Stomach (tissue), 8 donors: ENCODE measurements at regions not wholly inside any gene's neighbourhood (a gene's known extent, or its start where the extent isn't known, plus 50 kb on each side); places are given as distances from the start of the nearest gene placed in this dataset.

Experiments used
- DNase-seq, 2 donors: peaks; one replicate each; pipeline versions ENCODE4 v3.0.0 to v3.0.0-alpha.2; 2013 to 2019
- H3K27ac ChIP-seq, 5 donors: fragments of 200-600 bp in 4 of 5; sonication (generic) in 4 of 5; one replicate each; pipeline ENCODE4 v1.5.1; 2013 to 2019; ENCODE audit warnings: mild to moderate bottlenecking in 1 of 5, moderate library complexity in 1 of 5
- H3K27me3 ChIP-seq, 3 donors: fragments of 200-600 bp; sonication (generic); one replicate each; pipeline ENCODE4 v1.5.1; 2017 to 2019; ENCODE audit warnings: mixed run types in 1 of 3
- H3K36me3 ChIP-seq, 4 donors: fragments of 200-600 bp; sonication (generic); 1 replicate in 3 of 4; 2 replicates in 1 of 4; pipeline ENCODE4 v1.5.1; 2016 to 2019
- H3K4me1 ChIP-seq, 4 donors: fragments of 200-600 bp; sonication (generic); one replicate each; pipeline ENCODE4 v1.5.1; 2016 to 2019
- H3K4me3 ChIP-seq, 4 donors: fragments of 200-600 bp; sonication (generic) in 3 of 4; one replicate each; pipeline ENCODE4 v1.5.1; 2016 to 2019; ENCODE audit warnings: mild to moderate bottlenecking in 1 of 4
- H3K9me3 ChIP-seq, 4 donors: fragments of 200-600 bp; sonication (generic); one replicate each; pipeline ENCODE4 v1.5.1; 2016 to 2019
- CTCF ChIP-seq, 7 experiments: fragments of 450-650 bp in 4 of 7; fragments of 200-600 bp in 3 of 7; sonication (generic) in 3 of 7; IDR thresholded peaks; one replicate each; pipeline ENCODE4 v1.5.1; 2016 to 2019; ENCODE audit warnings: antibody characterized with exemption in 7 of 7, control low read depth in 2 of 7, mild to moderate bottlenecking in 1 of 7
- EP300 ChIP-seq: sonication (generic); formaldehyde crosslinking; IDR thresholded peaks from one replicate; pipeline ENCODE4 v1.6.1; 2017; ENCODE audit warnings: antibody characterized with exemption
- POLR2A ChIP-seq, 4 donors: fragments of 450-650 bp; IDR thresholded peaks; one replicate each; pipeline ENCODE4 v1.6.1; 2016; ENCODE audit warnings: antibody characterized with exemption in 4 of 4, control low read depth in 2 of 4, mild to moderate bottlenecking in 1 of 4, moderate library complexity in 1 of 4
- POLR2AphosphoS5 ChIP-seq, 3 donors: sonication (generic); formaldehyde crosslinking; IDR thresholded peaks; one replicate each; pipeline ENCODE4 v1.6.1; 2016; ENCODE audit warnings: antibody characterized with exemption in 3 of 3
- WGBS, 5 donors: extraction: QIAGEN DNeasy Blood & Tissue Kit in 3 of 5; methylation state at CpG; one replicate each; pipeline versions ENCODE4 v1.1.5 to v1.1.7; 2013 to 2018; 5-methylcytosine and 5-hydroxymethylcytosine counted together
- intact Hi-C: fragments of 100-400 bp; cut with DNase I; formaldehyde crosslinking; loops from one replicate; pipeline ENCODE4 v1.15.1; 2023; ENCODE audit warnings: low total_unique reads
- donor health status: healthy with polysubstance abuse.
- donor health status: Bipolar disorder and iron deficiency.
- donor health status: healthy.

DNA sequence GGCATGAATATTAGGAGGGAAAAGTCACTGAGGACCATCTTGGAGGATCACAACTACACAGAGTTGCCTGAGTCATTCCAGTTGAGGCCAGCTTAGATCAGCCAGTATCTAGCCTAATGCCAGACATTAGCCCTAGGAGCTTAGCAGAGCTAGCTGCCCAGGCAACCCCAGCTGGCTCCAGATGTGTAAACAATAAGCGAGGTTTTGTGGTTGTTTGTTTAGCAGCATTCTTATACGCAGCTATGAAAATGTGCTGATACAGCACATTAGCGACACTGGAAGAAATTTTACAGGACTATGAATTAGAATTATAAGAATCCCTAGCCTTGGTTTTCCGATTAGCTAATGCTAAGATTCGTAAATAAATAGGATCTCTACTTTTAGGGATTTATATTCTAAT, 59.3 kb downstream of the BTBD3 start:
- no peak for TF ChIP-seq CTCF (IDR thresholded peaks at IDR 0.05)
- no peak for TF ChIP-seq POLR2AphosphoS5 (IDR thresholded peaks at IDR 0.05)
- no peak for TF ChIP-seq EP300
- no peak for TF ChIP-seq POLR2A (IDR thresholded peaks at IDR 0.05)

GRCh38 chr20:11978496-11978895, 60.8 kb downstream of the BTBD3 start:
- intact Hi-C loops: no loop called here
- no peaks in the 10 kb centered on the region for H3K36me3 ChIP-seq
- no peak overlapping the region for H3K4me3 ChIP-seq
- H3K27me3 ChIP-seq: no peaks in the 10 kb centered on the region
- H3K27ac ChIP-seq: no peak overlapping the region
- H3K9me3 ChIP-seq: peaks cover 0 to 3% (median 0%) of the 10 kb centered on the region in 4 donors
- DNase-seq: no peak
- peaks cover 0 to 8% (median 7%) of the 10 kb centered on the region in 4 donors for H3K4me1 ChIP-seq
- 64 to 84% (median 77%) methylated on average over 1 of the region's 1 CpG for WGBS, 5 donors
- no peak for TF ChIP-seq POLR2A (IDR thresholded peaks at IDR 0.05)
- no peak for TF ChIP-seq CTCF (IDR thresholded peaks at IDR 0.05)
- TF ChIP-seq POLR2AphosphoS5 (IDR thresholded peaks at IDR 0.05): no peak
- no peak for TF ChIP-seq EP300

More for the DNA sequence above, 59.3 kb downstream of the BTBD3 start:
- no peaks in the 10 kb centered on the region for H3K27me3 ChIP-seq
- intact Hi-C loops: no loop called here
- no peak overlapping the region for H3K27ac ChIP-seq
- 58 to 70% (median 65%) methylated on average over 5 of the region's 5 CpGs for WGBS, 5 donors
- no peaks in the 10 kb centered on the region for H3K36me3 ChIP-seq
- H3K9me3 ChIP-seq: peaks cover 0 to 3% (median 0%) of the 10 kb centered on the region in 4 donors
- peaks cover 0 to 3% (median 2%) of the 10 kb centered on the region in 4 donors for H3K4me1 ChIP-seq
- DNase-seq: no peak
- H3K4me3 ChIP-seq: no peak overlapping the region

DNA sequence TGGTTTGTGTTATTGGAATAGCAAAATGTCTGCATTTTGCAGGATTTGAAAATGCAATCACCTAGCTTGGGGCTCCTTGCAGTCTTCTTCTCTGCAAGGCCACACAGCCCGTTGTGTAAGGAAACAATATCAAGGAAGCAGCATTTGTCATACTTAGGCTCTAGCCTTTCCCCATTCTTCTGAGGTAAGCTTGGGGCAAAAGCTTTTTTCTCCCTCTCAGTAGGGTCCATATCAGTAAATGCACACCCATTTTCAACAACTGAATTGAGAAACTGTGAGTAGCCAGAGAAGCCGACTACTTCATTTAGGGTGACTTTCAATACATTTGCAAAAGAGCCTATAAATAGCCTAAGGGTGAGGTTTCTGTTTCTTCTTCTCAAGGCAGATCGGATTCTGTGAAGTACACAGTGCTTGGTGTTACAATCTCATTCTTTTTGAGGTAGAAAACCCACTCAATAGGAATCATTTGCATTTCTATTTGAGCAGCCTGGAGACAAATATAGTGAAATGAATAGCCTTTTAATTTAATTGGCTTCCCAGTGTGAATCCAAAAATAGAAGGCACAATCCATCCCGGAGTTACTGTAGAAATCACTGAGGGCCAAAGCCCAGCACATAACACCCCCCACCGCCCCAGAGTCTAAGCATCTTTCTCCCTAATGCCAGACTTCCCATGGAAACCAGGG, 61.8 kb downstream of the BTBD3 start:
- no peak overlapping the region for H3K27ac ChIP-seq
- TF ChIP-seq POLR2AphosphoS5 (IDR thresholded peaks at IDR 0.05): no peak
- no peak for TF ChIP-seq POLR2A (IDR thresholded peaks at IDR 0.05)
- TF ChIP-seq CTCF (IDR thresholded peaks at IDR 0.05): no peak
- no peak for TF ChIP-seq EP300
- H3K4me3 ChIP-seq: no peak overlapping the region
- peaks cover 0 to 3% (median 0%) of the 10 kb centered on the region in 4 donors for H3K9me3 ChIP-seq
- no peaks in the 10 kb centered on the region for H3K27me3 ChIP-seq
- H3K4me1 ChIP-seq: peaks cover 0 to 8% (median 7%) of the 10 kb centered on the region in 4 donors
- no peak for DNase-seq
- intact Hi-C loops: no loop called here
- 45 to 63% (median 47%) methylated on average over 5 of the region's 5 CpGs for WGBS, 5 donors
- no peaks in the 10 kb centered on the region for H3K36me3 ChIP-seq

GRCh38 chr20:11980263-11980662, 62.6 kb downstream of the BTBD3 start:
- no peak for DNase-seq
- H3K4me1 ChIP-seq: peaks cover 0 to 8% (median 7%) of the 10 kb centered on the region in 4 donors
- peaks cover 0 to 3% (median 0%) of the 10 kb centered on the region in 4 donors for H3K9me3 ChIP-seq
- H3K4me3 ChIP-seq: no peak overlapping the region
- no peak overlapping the region for H3K27ac ChIP-seq
- intact Hi-C loops: no loop called here
- TF ChIP-seq POLR2AphosphoS5 (IDR thresholded peaks at IDR 0.05) (no peak), POLR2A (IDR thresholded peaks at IDR 0.05) (no peak), EP300 (no peak), CTCF (IDR thresholded peaks at IDR 0.05) (no peak)
- no peaks in the 10 kb centered on the region for H3K27me3 ChIP-seq
- WGBS, 5 donors: 45 to 74% (median 49%) methylated on average over 2 of the region's 2 CpGs
- no peaks in the 10 kb centered on the region for H3K36me3 ChIP-seq
